NCI-H2107 treated with DMSO at 0.1 percent for 48 hours (cell line): ENCODE measurements at regions not wholly inside any gene's neighbourhood (a gene's known extent, or its start where the extent isn't known, plus 50 kb on each side); places are given as distances from the start of the nearest gene placed in this dataset.
"Not testable (repeated sequence)": the region's sequence is repeated elsewhere in the genome, so short reads cannot be mapped to it uniquely, and the experiment has no call there.

Experiments
- DNase-seq: peaks from one replicate; lab custom pipeline; 2025; ENCODE audit not compliant: unreplicated experiment; lab: John Stamatoyannopoulos, UW

DNA sequence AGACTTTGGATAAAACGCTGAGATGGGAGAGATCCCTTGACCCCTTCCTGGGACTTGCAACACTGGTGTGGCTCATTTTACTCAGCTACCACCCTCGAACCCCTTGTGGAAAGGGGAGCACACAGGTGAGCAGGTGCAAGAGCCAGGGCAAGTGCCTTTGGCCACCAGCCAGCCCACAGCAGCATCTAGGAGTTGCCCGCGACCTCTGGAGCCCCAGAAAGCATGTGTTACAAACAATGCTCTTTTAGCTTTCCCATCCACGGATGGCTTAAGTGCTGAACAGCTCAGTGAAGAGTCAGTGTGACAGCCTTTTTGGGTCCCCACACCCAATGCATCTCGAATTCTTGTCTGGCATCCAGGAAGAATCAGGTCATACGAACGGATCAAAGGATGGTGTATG is 197.8 kb downstream of the MEMO1 start:
- peak; percentile 69 for DNase-seq

DNA sequence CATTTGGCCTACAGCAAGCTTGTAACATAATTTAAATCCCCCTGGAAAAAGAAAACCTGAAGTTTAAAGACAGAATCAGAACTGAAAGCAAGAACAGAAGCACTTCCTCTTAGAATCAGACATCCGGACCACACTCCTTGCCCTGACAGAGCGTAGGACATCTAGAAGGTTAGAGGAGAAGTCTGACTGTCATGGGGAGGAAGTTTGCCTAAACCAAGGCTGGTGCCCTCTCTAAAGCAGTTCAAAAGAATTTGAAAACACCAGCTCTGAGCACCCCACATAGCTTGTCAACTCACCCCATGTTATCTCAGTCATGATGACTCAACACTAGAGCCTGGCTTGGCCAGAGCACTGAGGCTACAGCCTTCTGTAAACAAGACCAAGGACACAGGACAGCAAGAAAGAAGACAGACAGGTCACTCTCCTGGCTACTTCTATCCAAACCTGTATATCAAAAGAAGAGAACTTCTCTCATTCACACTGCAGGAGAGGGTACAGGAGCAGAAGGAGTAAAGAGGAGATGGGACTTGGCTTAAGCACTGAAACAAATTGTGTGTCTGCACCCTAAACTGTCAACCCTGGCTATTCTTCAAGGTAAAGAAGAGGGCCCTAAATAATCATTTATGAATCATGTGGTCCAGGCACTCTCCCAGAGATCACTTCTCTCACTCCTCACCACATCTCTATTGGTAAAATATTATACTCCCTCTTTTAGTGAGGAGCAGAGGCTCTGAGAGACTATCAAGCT is 198.6 kb downstream of the MEMO1 start:
- DNase-seq: no peak

DNA sequence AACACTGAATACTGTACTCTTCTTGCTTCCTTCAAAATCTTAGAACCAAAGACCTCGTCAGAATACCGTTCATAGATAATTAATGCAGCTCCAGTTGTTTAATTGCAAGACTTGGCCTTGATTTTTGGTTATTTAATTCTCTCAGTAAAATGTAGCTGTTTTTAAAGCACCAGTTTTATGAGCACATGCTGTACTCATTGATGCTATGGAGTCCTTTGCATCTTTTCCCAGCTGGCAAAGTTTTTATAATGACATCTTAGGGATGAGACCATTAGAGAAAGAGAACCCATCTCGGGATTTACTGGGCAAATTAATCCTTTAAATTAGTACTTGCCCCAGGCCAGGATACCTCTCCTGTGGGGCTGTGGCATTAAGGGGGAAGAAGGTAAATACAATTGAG is 199.3 kb downstream of the MEMO1 start:
- DNase-seq: no peak

DNA sequence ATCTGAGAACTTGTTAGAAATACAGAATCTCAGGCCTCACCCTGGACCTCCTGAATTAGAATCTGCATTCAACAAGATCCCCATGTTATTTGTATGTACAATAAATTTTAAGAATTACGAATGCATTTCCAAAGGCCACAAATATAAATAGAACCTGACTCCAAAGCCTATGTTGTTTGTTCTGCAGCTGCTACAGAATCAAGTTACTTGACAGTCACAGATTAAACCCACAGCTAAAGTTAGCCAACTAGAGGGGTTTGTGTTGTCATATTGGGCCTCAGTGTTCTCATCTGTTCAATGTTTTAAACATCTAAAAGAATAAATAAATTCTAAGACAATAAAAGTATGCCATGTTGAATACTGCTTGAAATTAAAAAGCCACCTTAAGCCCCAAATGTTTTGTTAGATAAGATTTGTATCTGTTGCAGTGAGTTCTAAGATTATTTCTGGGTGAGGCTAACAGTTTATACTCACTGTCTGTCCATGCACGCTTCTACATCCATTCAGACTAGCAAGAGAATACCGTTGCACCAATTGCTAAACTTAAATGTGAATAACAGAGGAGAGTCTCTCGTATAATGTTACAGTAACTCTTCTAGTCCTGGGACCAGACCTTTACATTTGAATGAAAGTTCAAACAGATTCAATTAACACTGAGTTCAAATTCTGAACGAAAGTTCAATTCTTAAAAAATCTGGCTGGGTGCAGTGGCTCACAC is 200.4 kb downstream of the MEMO1 start:
- DNase-seq: peak; percentile 29

DNA sequence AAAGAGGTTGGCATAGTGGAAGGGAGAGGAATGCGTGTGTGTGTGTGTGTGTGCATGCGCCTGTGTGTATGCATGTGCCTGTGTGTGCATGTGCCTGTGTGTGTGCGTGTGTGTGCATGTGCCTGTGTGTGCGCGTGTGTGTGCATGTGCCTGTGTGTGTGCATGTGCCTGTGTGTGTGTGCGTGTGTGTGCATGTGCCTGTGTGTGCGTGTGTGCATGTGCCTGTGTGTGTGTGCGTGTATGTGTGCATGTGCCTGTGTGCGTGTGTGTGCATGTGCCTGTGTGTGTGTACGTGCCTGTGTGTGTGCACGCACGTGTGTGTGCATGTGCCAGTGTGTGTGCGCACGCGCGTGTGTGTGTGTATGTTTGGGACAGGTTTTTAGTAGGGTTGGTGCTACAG is 205.1 kb downstream of the MEMO1 start:
- no peak for DNase-seq

DNA sequence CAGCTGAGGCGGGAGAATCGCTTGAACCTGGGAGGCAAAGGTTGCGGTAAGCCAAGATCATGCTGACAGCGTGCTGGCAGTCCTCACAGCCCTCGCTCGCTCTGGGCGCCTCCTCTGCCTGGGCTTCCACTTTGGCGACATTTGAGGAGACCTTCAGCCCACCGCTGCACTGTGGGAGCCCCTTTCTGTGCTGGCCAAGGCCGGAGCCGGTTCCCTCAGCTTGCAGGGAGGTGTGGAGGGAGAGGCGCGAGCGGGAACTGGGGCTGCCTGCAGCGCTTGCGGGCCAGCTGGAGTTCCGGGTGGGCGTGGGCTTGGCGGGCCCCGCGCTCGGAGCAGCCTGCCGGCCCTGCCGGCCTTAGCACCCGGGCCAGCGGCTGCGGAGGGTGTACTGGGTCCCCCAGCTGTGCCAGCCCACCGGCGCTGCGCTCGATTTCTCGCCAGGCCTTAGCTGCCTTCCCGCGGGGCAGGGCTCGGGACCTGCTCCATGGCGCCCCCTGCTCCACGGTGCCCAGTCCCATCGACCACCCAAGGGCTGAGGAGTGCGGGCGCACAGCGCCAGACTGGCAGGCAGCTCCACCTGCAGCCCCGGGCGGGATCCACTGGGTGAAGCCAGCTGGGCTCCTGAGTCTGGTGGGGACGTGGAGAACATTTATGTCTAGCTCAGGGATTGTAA is 207.2 kb downstream of the MEMO1 start:
- DNase-seq: not testable (repeated sequence)

DNA sequence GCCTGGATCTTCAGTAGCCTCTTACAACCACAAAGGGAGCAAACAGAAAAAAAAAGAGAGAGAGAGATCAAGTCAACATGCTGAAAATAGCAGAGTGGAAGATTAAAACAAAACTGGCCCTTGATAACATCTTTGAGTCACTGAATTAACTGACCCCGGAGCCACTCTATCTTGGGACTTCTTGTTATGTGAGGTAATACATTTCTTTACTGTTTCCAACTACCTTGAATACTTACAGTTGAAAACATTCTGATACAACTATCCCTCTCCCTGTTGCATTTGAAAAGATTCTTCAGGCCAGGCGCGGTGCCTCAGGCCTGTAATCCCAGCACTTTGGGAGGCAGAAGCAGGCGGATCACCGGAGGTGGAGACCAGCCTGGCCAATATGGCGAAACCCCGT is 208.1 kb downstream of the MEMO1 start:
- no peak for DNase-seq

DNA sequence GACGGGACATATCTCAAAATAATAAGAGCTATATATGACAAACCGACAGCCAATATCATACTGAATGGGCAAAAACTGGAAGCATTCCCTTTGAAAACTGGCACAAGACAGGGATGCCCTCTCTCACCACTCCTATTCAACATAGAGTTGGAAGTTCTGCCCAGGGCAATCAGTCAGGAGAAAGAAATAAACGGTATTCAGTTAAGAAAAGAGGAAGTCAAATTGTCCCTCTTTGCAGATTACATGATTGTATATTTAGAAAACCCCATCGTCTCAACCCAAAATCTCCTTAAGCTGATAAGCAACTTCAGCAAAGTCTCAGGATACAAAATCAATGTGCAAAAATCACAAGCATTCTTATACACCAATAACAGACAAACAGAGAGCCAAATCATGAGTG is 211.5 kb downstream of the MEMO1 start:
- not testable (repeated sequence) for DNase-seq

DNA sequence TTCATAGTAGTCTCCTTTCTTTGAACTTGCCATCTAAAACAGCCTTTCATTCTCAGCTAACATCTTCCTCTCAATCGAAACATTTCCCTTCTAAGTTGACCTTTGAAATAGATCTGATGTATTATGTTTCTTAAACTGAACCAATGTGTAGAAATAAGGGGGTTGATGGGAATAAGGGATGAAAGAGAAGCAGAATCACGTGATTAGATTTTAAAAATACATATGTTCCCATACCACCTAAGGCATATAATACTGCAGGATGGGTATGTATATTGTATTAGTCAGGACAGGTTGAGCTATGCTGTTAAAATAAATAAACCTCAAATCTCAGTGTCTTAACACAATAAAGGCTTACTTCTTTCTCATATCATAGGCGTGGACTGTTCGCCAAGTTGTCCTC is 207.5 kb upstream of the SRD5A2 start:
- no peak for DNase-seq

DNA sequence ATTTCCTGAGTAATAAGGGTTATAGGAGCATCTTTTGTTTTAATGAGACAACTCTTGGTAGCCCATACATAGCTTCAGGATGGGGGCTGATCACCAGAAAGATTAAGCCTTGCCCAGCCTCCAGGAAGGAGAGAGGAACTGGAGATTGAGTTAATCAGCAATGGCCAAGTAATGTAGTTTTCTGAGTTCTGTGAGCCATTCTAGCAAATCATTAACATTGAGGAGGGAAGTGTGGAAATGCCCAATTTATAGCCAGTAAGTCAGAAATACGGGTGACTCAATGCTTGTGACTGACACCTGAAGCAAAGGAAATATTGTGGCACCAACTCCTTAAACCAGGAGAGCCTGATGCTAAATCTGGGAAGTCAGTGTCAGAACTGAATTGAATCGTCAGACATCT is 205.1 kb upstream of the SRD5A2 start:
- no peak for DNase-seq

DNA sequence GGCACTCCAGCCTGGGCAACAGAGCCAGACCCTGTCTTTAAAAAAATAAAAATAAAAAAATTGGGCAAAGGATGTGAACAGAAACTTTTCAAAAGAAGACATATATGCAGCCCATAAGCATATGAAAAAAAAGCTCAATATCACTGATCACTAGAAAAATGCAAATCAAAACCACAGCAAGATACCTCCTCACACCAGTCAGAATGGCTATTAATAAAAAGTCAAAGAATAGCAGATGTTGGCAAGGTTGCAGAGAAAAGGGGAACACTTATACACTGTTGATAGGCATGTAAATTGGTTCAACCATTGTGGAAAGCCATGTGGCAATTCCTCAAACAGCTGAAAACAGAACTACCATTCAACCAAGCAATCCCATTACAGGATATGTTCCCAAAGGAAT is 204.1 kb upstream of the SRD5A2 start:
- DNase-seq: no peak

DNA sequence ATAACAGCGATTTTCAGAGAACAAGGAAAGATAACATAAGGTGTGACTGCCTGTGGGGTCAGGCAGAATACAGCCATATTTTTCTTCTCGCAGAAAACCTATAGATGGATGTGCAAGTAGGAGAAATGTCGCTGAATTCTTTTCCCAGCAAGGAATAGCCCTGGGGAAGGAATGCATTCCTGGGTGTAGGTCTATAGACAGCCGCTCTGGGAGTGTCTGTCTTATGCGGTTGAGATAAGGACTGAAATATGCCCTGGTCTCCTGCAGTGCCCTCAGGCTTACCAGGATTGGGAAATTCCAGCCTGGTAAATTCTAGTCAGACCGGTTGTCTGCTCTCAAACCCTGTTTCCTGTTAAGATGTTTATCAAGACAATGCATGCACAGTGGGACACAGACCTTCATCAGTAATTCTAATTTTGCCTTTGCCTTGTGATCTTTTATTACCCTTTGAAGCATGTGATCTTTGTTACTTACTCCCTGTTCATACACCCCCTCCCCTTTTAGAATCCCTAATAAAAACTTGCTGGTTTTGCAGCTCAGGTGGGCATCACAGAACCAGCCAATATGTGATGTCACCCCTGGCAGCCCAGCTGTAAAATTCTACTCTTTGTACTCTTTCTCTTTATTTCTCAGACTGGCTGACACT is 202.8 kb upstream of the SRD5A2 start:
- not testable (repeated sequence) for DNase-seq

DNA sequence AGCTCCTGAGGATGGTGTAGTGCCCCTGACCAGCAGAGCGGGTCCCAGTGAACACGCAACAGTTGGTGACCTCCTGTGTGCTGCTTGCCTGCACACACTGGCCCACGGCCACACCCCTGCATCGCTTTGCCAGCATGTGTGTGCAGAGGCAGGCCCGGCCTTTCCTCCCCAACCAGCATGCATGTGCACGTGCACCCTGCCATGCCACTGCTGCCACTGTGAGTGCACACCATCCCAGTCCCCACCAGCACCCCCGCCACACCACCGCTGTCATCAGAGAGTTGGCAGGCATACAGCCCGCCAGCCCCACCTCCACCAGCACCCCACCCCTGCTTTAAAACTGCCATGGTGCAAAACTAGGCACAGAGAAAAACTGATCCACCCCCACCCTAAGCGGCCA is 197.4 kb upstream of the SRD5A2 start:
- no peak for DNase-seq

DNA sequence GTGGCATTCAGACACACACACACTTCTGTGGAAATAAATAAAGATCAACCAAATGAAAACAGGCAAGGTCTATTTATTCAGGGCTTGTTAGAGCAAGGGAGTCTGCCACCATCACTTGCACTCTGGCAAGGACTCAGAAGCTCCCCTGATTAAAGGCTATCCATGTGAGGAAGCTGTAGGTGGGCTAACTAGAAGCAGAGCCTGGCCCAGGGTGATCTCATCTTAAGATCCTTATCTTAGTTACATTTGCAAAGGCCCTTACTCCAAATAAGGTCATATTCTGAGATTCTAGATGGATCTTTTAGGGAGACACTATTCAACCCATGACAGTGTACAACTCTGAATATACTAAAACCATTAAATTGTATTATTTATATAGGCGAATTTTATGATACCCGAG is 190.0 kb upstream of the SRD5A2 start:
- DNase-seq: no peak

DNA sequence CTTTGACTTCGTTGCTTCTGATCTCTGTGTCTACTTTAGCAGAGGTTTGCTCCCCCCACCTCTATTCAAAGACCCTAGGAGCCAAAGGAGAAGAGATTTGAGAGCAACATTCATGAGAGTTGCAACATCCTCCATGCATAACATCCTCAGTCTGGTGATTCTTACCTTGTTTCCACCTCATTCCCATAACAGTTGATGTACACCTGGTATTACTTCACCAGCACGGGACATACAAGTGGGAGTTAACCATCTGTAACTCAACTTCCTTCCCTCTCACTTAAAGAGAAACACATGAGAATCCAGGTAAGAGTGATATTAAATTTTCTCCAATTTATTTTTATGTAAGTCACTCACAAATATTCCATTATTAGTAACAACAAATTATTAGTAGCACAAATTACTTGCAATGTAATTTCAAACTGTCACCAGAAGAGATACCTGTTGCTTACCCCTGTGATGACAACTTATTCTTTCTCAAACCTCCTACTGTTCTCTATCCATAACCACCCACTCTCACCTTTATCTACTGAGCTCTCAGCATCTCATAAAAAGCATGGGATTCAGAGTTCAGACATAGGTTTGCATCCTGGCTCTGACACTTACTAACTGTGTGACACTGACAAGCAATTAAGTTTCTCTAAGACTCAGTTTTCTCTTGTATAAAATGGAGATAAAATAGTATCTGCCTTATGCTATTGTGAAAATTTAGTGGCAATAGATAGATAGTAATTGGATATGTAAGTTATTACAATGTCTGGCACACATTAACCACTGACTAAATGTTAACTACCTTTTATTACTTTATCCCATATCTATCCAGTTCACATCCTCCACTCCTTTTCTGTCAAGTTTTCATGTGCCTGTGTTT is 184.6 kb upstream of the SRD5A2 start:
- no peak for DNase-seq

DNA sequence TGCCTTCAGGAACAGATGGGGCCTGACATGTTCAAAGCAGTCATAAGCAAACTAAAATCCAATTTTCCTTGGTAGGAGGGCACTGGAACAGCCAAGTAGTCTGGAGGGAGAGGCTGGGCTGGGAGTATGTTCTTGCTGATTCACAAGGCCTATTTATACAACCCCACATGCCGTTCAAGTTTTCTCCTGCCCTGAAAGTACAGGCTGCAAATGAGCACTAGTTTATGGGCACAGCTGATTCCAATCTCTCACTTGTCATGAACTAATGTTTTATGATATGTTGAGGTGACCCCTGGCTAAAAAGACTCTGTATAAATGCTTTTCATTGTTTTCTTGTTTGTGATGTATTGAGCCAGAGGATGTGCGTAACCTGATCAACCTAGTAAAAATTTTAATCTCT is 183.4 kb upstream of the SRD5A2 start:
- DNase-seq: no peak

DNA sequence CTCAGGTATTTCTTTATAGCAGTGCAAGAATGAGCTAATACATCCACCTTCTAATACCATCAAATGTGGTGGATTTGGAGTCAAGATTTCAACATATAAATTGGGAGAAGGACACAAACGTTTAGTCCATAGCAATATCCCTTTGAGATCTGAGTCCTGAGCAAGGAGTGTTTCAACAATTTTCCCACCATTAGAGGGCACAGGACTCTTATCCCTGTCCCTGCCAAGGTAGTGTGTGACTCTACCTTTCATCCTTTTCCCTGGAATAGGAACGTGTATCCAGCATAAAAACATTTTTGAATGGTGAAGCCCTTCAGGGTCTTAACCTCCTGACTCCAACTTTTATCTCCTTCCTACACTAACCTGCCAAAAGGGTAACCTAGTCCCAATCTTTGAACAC is 181.3 kb upstream of the SRD5A2 start:
- DNase-seq: no peak

DNA sequence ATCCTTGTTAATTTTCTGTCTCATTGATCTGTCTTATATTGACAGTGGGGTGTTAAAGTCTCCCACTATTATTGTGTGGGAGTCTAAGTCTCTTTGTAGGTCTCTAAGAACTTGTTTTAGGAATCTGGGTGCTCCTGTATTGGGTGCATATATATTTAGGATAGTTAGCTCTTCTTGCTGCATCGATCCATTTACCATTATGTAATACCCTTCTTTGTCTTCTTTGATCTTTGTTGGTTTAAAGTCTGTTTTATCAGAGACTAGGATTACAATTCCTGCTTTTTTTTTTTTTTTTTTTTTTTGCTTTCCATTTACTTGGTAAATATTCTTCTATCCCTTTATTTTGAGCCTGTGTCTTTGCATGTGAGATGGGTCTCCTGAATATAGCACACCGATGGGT is 176.6 kb upstream of the SRD5A2 start:
- DNase-seq: not testable (repeated sequence)

DNA sequence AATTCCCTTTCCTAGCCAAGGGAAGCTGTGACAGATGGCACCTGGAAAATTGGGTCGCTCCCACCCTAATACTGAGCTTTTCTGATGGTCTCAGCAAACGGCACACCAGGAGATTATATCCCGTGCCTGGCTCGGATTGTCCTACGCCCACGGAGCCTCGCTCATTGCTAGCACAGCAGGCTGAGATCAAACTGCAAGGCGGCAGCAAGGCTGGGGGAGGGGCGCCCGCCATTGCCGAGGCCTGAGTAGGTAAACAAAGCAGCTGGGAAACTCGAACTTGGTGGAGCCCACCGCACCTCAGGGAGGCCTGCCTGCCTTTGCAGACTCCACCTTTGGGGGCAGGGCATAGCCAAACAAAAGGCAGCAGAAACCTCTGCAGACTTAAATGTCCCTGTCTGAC is 168.0 kb upstream of the SRD5A2 start:
- DNase-seq: not testable (repeated sequence)

DNA sequence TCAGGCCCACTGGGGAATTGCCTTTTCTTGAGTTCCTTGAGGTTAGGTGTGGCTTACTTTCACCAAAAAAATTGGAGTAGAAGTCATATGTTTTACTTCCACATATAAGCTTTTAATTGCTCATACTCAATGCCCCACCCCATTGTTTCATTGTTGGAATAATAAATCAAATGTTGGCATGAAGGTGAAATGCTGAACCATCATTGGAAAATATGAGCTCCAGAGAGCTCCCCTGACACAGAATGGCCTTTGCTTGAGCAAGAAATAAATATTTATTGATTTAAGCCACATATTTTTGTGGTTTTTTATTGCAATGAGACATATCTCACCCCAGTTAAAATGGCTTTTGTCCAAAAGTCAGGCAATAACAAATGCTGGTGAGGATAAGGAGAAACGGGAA is 167.3 kb upstream of the SRD5A2 start:
- no peak for DNase-seq

DNA sequence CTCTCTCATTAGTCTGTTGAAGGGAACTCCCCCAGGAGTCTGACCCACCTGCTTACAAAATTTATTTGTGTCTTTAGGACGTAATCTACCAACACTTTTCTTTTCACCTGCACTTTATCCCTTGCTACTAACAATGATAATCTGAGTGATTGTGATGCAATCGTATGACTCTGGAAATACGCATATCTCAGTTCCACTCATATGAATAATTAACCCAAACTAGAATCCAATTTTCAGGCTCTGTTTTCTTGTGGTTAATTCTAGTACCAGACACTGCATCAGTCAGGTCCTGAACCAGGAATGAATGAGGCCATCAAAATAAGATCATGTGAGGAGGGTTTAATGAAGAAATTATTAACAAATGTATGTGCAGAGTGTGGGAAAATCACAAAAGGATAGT is 158.4 kb upstream of the SRD5A2 start:
- no peak for DNase-seq
